ENCODE measurements at regions not wholly inside any gene's neighbourhood (a gene's known extent, or its start where the extent isn't known, plus 50 kb on each side); places are given as distances from the start of the nearest gene placed in this dataset.

GRCh38 chr5:122541388-122541787 lies 229.4 kb downstream of the SNCAIP start:
- TF ChIP-seq CTCF (IDR thresholded peaks at IDR 0.05) (no peak), POLR2AphosphoS5 (IDR thresholded peaks at IDR 0.05) (no peak), POLR2A (IDR thresholded peaks at IDR 0.05) (no peak)

All from stomach (tissue), 4 donors.